ENCODE measurements at regions not wholly inside any gene's neighbourhood (a gene's known extent, or its start where the extent isn't known, plus 50 kb on each side); places are given as distances from the start of the nearest gene placed in this dataset.
"Not testable (repeated sequence)": the region's sequence is repeated elsewhere in the genome, so short reads cannot be mapped to it uniquely, and the experiment has no call there.

DNA sequence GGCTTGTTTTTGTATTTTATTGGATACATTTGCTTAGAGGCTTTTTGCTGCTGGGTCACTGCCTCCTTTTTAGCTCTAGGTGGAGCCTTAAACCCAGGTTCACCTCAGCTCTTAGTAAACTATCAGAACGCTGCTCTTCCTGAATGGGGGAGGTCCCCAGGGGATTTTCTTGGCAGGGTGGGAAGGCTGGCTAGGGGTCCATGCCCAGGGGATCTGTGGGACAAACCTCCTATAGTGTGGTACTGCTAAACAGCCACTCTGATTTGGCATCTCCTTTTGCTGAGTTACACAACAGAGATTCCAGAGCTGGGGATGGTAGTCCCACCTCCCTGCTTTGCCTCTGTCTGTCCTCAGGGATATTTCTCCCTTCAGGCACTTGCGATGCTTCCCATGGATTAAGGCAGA, 204.9 kb downstream of the ZIC5 start:
- no peak for DNase-seq

DNA sequence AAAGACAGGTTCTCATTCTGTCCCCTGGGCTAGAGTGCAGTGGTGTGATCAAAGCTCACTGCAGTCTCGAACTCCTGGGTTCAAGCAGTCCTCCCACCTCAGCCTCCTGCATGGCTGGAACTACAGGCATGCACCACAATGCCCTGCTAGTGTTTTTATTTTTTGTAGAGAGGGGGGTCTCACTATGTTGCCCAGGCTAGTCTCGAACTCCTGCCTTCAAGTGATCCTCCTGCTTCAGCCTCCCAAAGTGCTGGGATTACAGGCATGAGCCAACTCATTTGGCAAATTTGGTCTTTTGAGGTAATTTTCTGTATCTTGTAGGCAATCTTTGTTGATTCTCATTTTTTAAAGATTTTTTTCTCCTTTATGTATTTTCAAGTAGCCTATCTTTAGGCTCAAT, 205.7 kb downstream of the ZIC5 start:
- no peak for DNase-seq

DNA sequence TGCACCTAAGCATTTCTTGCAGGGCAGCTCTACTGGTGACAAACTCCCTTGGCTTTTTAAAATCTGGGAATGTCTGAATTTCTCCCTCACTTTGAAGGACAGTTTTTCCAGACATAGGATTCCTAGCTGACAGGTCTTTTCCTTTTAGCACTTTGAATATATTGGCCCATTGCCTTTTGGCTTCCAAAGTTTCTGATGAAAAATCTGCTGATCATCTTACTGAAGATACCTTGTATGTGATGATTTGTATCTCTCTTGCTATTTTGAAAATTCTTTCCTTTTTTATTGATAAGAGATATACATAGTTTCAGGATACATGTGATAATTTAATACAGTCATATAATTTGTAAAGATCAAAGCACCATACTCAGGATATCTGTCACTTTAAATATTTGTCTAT, 211.1 kb downstream of the ZIC5 start:
- DNase-seq = no peak

DNA sequence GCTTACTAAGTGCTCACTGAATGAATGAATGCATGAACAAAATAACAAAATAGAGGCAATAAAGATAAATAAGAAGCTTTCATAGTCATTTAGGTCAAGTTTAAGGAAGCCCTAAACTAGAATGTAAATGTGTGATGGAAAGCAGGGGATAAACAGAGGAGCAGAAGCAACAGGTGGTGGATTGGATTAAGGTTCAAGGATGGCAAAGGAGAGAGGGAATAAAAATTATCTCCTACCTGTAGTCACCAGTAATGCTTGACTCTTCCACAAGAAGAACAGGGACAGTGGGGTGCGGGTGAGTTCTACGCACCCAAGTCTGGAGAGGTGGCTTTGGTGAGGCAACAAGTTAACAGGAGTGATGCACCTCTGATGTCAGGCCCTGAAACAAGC, 212.4 kb downstream of the ZIC5 start:
- DNase-seq = no peak

GRCh38 chr13:99758460-99759162, 213.0 kb downstream of the ZIC5 start:
- no peak for DNase-seq

DNA sequence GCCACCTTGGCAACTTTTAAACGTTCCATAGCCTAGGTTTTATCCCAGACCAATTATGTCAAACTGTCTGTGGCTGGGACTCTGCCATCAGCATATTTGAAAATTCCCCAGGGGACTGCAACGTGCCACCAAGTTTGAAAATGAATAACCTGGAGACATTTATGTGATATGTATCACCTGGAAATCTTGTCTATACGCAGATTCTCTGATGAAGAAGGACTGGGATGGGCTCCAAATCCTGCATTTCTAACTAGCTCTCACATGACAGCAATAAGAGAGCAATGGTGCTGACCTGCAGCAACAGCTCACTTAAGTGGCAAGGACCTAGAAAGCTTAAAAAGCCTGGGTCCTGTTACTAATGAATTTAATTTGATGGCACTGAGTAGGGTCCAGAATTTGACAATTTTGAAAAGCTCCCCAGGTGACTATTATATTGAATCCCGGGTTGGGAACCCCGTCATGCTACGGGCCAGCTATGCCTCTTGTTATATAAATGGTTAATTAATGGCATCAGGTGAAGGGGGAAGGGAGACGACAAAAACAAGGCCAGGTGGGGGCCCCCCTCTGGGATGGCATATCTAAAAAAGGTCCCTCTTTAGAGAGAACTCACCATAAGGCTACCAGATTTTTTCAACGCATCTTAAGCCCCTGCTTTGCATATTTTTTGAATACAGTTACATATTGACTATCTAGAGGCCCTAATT, 213.7 kb downstream of the ZIC5 start:
- no peak for DNase-seq

- no peak for DNase-seq
Measured at GRCh38 chr13:99756281-99756680, 215.3 kb downstream of the ZIC5 start.

DNA sequence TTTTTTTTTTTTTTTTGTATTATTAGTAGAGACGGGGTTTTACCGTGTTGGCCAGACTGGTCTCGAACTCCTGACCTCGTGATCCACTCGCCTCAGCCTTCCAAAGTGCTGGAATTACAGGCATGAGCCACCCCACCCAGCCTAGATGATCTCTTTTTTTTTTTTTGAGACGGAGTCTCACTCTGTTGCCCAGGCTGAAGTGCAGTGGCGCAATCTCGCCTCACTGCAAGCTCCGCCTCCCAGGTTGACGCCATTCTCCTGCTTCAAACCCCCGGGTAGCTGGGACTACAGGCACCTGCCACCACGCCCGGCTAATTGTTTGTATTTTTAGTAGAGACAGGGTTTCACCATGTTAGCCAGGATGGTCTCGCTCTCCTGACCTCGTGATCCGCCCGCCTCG, 216.8 kb downstream of the ZIC5 start:
- DNase-seq = not testable (repeated sequence)

- DNase-seq = no peak
Measured at GRCh38 chr13:99752373-99752772, 219.2 kb downstream of the ZIC5 start.

- DNase-seq = no peak
Measured at GRCh38 chr13:99751517-99752199, 219.9 kb downstream of the ZIC5 start.

- no peak for DNase-seq
Measured at GRCh38 chr13:99750951-99751350, 220.6 kb downstream of the ZIC5 start.

- no peak for DNase-seq
Measured at GRCh38 chr13:99749271-99750019, 222.1 kb downstream of the ZIC5 start.

DNA sequence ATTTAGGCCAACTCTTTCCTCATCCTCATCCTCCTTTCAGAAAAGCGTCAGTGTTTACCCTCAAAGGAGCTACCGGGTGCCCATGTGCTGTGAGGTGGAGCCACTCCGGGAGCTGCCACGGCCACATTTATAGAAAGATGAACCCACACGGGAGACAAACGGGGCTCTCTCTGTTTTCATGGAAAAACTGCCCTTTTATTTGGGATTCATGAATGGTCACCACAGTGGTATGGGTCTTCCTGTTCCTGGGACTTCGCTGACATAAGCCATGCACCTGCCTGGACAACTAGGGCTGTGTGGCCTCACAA, 224.2 kb downstream of the ZIC5 start:
- DNase-seq = no peak

DNA sequence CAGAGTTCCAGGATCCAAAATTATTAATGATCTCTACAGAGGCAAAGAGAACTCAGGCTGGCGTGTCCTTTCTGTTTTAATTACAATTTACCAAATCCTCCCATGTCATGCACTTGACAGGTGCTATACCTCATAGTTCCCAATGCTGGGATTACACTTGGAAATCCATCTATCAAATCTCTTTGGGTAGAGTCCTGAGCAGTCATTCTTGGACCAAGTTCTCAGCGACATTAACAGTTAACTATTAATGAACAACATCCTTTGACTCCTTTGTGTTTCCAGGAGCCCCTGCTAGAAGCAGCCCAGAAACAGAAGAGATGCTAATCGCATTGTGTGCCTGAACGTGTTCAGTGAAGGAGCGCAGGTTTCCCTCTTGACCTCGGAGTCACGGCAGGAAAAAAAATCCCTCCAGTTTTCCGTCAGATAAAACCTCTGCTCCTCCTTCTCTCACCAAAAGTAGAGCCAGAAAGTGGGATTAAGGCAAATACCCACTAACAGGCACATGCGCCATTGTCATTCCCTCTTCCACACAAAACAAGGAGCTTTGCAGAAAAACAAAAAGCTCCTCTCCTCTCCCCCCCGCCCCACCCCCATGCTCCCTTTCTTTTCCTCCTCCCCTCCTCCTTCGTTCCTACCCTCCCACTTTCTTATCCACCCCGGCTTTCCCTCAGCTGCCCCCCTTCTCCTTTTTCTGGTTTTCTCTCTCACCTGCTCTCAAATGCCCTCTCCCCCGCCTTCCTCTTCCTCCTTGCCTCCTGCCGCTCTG, 224.7 kb downstream of the ZIC5 start:
- no peak for DNase-seq

DNA sequence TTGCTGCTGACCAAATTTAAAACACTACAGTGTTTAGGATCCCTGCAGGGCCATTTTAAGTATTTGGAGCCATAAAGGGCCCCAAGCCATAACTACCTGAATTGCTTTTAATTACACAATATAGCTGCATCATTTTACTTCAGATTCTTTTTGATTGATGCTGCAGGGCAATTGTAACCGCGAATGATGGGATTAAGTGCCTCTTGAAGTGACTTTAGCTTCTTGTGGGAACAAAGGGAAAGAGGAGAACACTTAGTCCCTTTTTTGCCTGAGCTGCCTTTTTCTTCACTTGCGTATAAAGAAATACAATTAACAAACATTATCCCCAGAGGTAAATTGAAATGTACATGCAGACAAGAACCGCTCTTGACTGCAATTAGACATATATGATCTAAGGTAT, 228.5 kb downstream of the ZIC5 start:
- no peak for DNase-seq

GRCh38 chr13:99741960-99742359, 229.6 kb downstream of the ZIC5 start:
- DNase-seq = no peak

DNA sequence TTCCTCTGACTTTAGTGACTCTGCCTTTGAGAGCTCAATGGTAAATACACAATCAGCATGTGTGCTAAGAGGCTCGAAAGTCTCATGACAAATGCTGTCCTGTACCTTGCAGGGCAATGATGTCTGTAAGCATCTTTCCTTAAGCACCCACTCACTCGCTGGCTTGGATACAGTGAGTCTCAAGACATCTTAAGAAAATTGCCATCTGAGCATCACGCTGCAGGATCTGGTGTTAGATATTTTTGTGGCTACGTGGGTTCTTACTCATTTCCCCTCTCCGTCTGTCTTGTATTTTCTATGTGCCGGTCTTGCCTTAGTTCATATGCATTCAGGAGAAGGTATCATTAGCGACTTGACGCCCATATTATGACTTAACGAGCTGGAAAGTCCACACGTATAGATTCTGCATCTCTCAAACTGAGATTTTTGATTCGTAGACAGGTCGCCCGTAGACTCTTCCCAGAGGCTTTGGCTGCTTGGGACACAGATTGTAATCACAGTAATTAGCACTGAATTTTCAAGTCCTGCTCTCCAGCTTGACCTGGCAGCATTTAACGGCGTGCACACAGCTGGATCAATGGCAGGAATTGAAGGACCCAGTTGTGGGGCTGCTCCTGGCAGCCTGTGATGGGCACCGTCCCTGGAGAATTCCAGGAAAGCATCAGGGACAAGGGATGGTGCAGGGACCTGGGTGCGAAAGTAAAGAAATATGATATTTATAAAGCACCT, 231.2 kb downstream of the ZIC5 start:
- no peak for DNase-seq

DNA sequence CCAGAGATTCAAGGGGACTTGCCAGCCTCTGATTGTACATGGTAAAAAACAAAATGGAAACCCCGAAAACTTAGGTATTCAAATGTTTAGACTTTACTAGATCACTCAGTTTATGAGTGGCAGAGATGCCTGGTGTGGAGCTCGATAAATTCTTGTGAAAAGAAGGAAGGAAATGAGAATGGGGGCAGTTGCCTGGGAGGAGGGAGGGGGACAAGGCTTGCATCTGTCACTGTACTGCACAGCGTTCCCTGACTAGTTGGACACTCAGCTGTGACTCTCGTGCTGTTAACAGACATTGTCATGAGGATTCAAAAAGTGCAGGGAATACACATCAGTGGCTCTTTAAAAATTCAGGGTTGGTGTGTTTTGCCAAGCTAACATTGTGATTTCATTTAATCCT, 232.9 kb downstream of the ZIC5 start:
- DNase-seq = no peak

DNA sequence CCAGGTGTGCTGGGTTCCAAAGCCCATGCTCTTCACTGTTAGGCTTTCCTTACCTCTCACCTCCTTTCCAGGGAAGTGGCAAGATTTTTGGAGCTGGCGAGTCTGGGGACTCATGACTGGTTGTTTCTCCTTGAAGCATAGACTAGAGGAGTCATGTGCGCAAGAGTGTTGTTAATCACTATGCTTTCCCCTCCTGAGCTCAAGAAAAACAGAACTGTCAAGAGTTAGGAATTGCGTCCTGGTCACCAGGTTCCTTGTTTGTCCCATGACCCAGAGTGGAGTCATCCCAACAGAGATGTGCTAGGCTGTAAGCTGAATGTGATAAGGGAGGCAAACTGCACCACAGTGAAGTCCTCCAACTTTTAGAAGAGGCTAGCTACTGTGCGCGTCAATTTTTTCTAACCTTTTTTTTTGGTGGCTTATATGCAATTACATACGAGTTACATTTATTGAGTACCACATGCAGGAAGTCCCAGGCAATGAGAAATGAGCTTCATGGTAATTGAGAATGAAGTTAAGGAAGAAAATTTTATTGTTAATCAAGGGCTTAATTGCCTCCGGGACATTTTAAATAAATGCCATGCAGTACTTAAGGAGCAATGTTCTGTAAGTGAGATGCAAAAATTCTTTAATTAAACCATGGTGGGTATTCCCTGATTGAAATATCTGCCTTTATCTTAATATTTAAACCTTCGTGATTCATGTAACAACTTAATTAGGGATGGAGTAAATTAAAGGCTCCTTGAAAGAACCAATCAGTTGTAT, 233.9 kb downstream of the ZIC5 start:
- no peak for DNase-seq

DNA sequence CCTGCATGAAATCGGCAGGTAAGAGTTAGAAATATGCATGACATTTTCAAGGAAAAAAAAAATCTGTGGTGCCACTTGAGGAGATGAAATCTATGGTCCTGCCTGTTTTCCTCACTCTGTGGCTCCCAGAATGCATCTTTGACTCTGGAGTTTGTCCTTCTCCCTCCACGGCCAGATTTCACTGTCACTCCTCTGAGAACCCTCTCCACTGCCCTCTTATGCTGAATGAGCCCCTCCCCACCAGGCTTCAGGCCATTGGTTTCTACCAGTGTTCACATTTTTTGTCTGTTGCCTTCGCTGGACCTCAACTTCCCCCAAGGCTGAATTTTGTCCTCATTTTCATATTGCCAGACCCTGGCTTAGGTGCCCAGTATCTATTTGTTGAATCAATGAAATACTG, 235.0 kb downstream of the ZIC5 start:
- no peak for DNase-seq

- no peak for DNase-seq
Measured at GRCh38 chr13:99734013-99734693, 232.9 kb downstream of the TM9SF2 start.
